ENCODE measurements at regions not wholly inside any gene's neighbourhood (a gene's known extent, or its start where the extent isn't known, plus 50 kb on each side); places are given as distances from the start of the nearest gene placed in this dataset.

- no peak for ATAC-seq
- Mint-ChIP-seq H3K27ac (no peak overlapping the region), H3K4me3 (no peak overlapping the region), H3K4me1 (no peaks in the 10 kb centered on the region), H3K27me3 (ENCODE audit: insufficient read depth, low read depth, poor library complexity) (no peaks in the 10 kb centered on the region), H3K9me3 (no peaks in the 10 kb centered on the region), H3K36me3 (ENCODE audit: low read depth) (no peaks in the 10 kb centered on the region)
- Histone ChIP-seq H3K4me3 (no peak overlapping the region), H3K4me1 (ENCODE audit: insufficient read depth) (no peaks in the 10 kb centered on the region), H2AFZ (no peak overlapping the region), H3K27me3 (ENCODE audit: insufficient read depth) (no peaks in the 10 kb centered on the region), H3K36me3 (ENCODE audit: insufficient read depth) (no peaks in the 10 kb centered on the region), H3F3A (replicated peaks; ENCODE audit: low read depth) (no peaks in the 10 kb centered on the region), H3K79me2 (replicated peaks; ENCODE audit: insufficient read depth) (no peaks in the 10 kb centered on the region), H3K4me2 (no peak overlapping the region), H3K9me2 (ENCODE audit: insufficient read depth) (no peaks in the 10 kb centered on the region), H4K20me1 (replicated peaks; ENCODE audit: insufficient read depth) (no peaks in the 10 kb centered on the region), H3K27ac (ENCODE audit: low read depth) (no peak overlapping the region)
- no peak for DNase-seq (ENCODE audit: low spot score)
- TF ChIP-seq NANOG (IDR thresholded peaks at IDR 0.05; ENCODE audit: borderline replicate concordance) = no peak
- TF ChIP-seq EZH2phosphoT487 (IDR thresholded peaks at IDR 0.05; ENCODE audit: unreplicated experiment) = no peak
- no peak for TF ChIP-seq ZNF331 (CRISPR knock-in tag; IDR thresholded peaks at IDR 0.05; ENCODE audit: low read depth)
- no peak for TF ChIP-seq ETS1 (IDR thresholded peaks at IDR 0.05)
- no peak for TF ChIP-seq CREB1 (CRISPR knock-in tag; IDR thresholded peaks at IDR 0.05; ENCODE audit: low read depth)
- no peak for TF ChIP-seq REST (IDR thresholded peaks at IDR 0.05; ENCODE audit: unreplicated experiment)
- no peak for TF ChIP-seq STAT1 (IDR thresholded peaks at IDR 0.05; ENCODE audit: unreplicated experiment)
- no peak for TF ChIP-seq EZH2 (IDR thresholded peaks at IDR 0.05; ENCODE audit: low read depth, unreplicated experiment)
- no peak for TF ChIP-seq CTCF (conservative IDR thresholded peaks at IDR 0.05; ENCODE audit: low read depth in 2 of 2)
- no peak for TF ChIP-seq ZNF114 (CRISPR knock-in tag; IDR thresholded peaks at IDR 0.05)
- no peak for TF ChIP-seq POLR2AphosphoS5 (IDR thresholded peaks at IDR 0.05; ENCODE audit: low read depth)
- no peak for TF ChIP-seq JUNB (IDR thresholded peaks at IDR 0.05; ENCODE audit: unreplicated experiment)
- TF ChIP-seq ZNF462 (CRISPR knock-in tag; IDR thresholded peaks at IDR 0.05) = no peak
Measured at GRCh38 chr13:106034201-106034600, 501.3 kb downstream of the EFNB2 start.

All from GM23338 (cell line).